ENCODE measurements at regions not wholly inside any gene's neighbourhood (a gene's known extent, or its start where the extent isn't known, plus 50 kb on each side); places are given as distances from the start of the nearest gene placed in this dataset.
"Not testable (repeated sequence)": the region's sequence is repeated elsewhere in the genome, so short reads cannot be mapped to it uniquely, and the experiment has no call there.

- Histone ChIP-seq H3K36me3 (ENCODE audit: control insufficient read depth, insufficient read depth, low read length) (no peaks in the 10 kb centered on the region), H3K4me3 (ENCODE audit: low read depth, low read length) (no peak overlapping the region), H3K27me3 (ENCODE audit: control insufficient read depth, insufficient read depth, low read length) (no peaks in the 10 kb centered on the region)
- no peak for TF ChIP-seq CTCF (IDR thresholded peaks at IDR 0.05; ENCODE audit: insufficient read depth, low read length, poor library complexity, severe bottlenecking)
- no peak for DNase-seq (ENCODE audit: low read depth)
Measured at GRCh38 chr1:91189096-91189495, 167.3 kb upstream of the ZNF644 start.

- not testable (repeated sequence) for DNase-seq (ENCODE audit: low read depth); H3K27me3 ChIP-seq (ENCODE audit: control insufficient read depth, insufficient read depth, low read length); H3K4me3 ChIP-seq (ENCODE audit: low read depth, low read length); H3K36me3 ChIP-seq (ENCODE audit: control insufficient read depth, insufficient read depth, low read length)
Measured at GRCh38 chr1:91182807-91183206, 161.0 kb upstream of the ZNF644 start.

GRCh38 chr1:91176250-91176649 is 154.4 kb upstream of the ZNF644 start:
- H3K36me3 ChIP-seq (ENCODE audit: control insufficient read depth, insufficient read depth, low read length): no peaks in the 10 kb centered on the region
- DNase-seq (ENCODE audit: low read depth): no peak
- TF ChIP-seq CTCF (IDR thresholded peaks at IDR 0.05; ENCODE audit: insufficient read depth, low read length, poor library complexity, severe bottlenecking): no peak
- H3K27me3 ChIP-seq (ENCODE audit: control insufficient read depth, insufficient read depth, low read length): peaks cover 3% of the 10 kb centered on the region
- H3K4me3 ChIP-seq (ENCODE audit: low read depth, low read length): no peak overlapping the region

GRCh38 chr1:91174734-91175133 is 152.9 kb upstream of the ZNF644 start:
- Histone ChIP-seq H3K4me3 (ENCODE audit: low read depth, low read length) (no peak overlapping the region), H3K36me3 (ENCODE audit: control insufficient read depth, insufficient read depth, low read length) (no peaks in the 10 kb centered on the region), H3K27me3 (ENCODE audit: control insufficient read depth, insufficient read depth, low read length) (peaks cover 3% of the 10 kb centered on the region)
- no peak for DNase-seq (ENCODE audit: low read depth)
- TF ChIP-seq CTCF (IDR thresholded peaks at IDR 0.05; ENCODE audit: insufficient read depth, low read length, poor library complexity, severe bottlenecking): no peak

- Histone ChIP-seq H3K27me3 (ENCODE audit: control insufficient read depth, insufficient read depth, low read length) (peaks cover 3% of the 10 kb centered on the region), H3K4me3 (ENCODE audit: low read depth, low read length) (no peak overlapping the region), H3K36me3 (ENCODE audit: control insufficient read depth, insufficient read depth, low read length) (no peaks in the 10 kb centered on the region)
- DNase-seq (ENCODE audit: low read depth): no peak
- TF ChIP-seq CTCF (IDR thresholded peaks at IDR 0.05; ENCODE audit: insufficient read depth, low read length, poor library complexity, severe bottlenecking): no peak
Measured at GRCh38 chr1:91173346-91173890, 151.6 kb upstream of the ZNF644 start.

GRCh38 chr1:91172541-91172940 is 150.7 kb upstream of the ZNF644 start:
- Histone ChIP-seq H3K4me3 (ENCODE audit: low read depth, low read length) (no peak overlapping the region), H3K27me3 (ENCODE audit: control insufficient read depth, insufficient read depth, low read length) (peaks cover 3% of the 10 kb centered on the region), H3K36me3 (ENCODE audit: control insufficient read depth, insufficient read depth, low read length) (no peaks in the 10 kb centered on the region)
- no peak for TF ChIP-seq CTCF (IDR thresholded peaks at IDR 0.05; ENCODE audit: insufficient read depth, low read length, poor library complexity, severe bottlenecking)
- DNase-seq (ENCODE audit: low read depth): no peak

All from kidney epithelial cell (primary cell).